HG02981 (cell line): ENCODE measurements at regions not wholly inside any gene's neighbourhood (a gene's known extent, or its start where the extent isn't known, plus 50 kb on each side); places are given as distances from the start of the nearest gene placed in this dataset.
A peak's percentile ranks its signal among the peaks of the same experiment; 100 is the strongest.
"Not testable (repeated sequence)": the region's sequence is repeated elsewhere in the genome, so short reads cannot be mapped to it uniquely, and the experiment has no call there.

Experiments used
- ATAC-seq: cut with Tn5 transposase; IDR thresholded peaks from one replicate; pipeline ENCODE4 v1.9.1; 2021; ENCODE audit warnings: mild to moderate bottlenecking, moderate library complexity; ENCODE audit not compliant: unreplicated experiment

GRCh38 chr4:106530821-106531220 is 162.2 kb upstream of the GIMD1 start:
- ATAC-seq = no peak

- peak; percentile 59 for ATAC-seq
These were observed 161.4 kb upstream of the GIMD1 start for GRCh38 chr4:106530024-106530361.

- peak; percentile 9 for ATAC-seq
These were observed 160.9 kb upstream of the GIMD1 start for GRCh38 chr4:106529348-106530023.

GRCh38 chr4:106527316-106527715 is 158.7 kb upstream of the GIMD1 start:
- ATAC-seq = no peak

GRCh38 chr4:106525425-106525824 is 156.8 kb upstream of the GIMD1 start:
- ATAC-seq = not testable (repeated sequence)

GRCh38 chr4:106524772-106525171 is 156.2 kb upstream of the GIMD1 start:
- ATAC-seq = not testable (repeated sequence)

- no peak for ATAC-seq
These were observed 154.3 kb upstream of the GIMD1 start for GRCh38 chr4:106522839-106523238.

- no peak for ATAC-seq
These were observed 144.1 kb upstream of the GIMD1 start for GRCh38 chr4:106512706-106513105.

- ATAC-seq = no peak
These were observed 138.9 kb upstream of the GIMD1 start for GRCh38 chr4:106507440-106507839.

GRCh38 chr4:106503116-106504050 is 134.8 kb upstream of the GIMD1 start:
- ATAC-seq = no peak

- peak; percentile 88 for ATAC-seq
These were observed 133.6 kb upstream of the GIMD1 start for GRCh38 chr4:106502106-106502699.

GRCh38 chr4:106497271-106497670 is 128.7 kb upstream of the GIMD1 start:
- no peak for ATAC-seq

GRCh38 chr4:106496061-106496460 is 127.5 kb upstream of the GIMD1 start:
- no peak for ATAC-seq

GRCh38 chr4:106495476-106495875 is 126.9 kb upstream of the GIMD1 start:
- ATAC-seq = no peak

- no peak for ATAC-seq
These were observed 125.5 kb upstream of the GIMD1 start for GRCh38 chr4:106494066-106494465.

- ATAC-seq = no peak
These were observed 124.5 kb upstream of the GIMD1 start for GRCh38 chr4:106493086-106493485.

- no peak for ATAC-seq
These were observed 118.0 kb upstream of the GIMD1 start for GRCh38 chr4:106486533-106486932.

GRCh38 chr4:106481801-106482200 is 113.2 kb upstream of the GIMD1 start:
- no peak for ATAC-seq

GRCh38 chr4:106478152-106478551 is 109.6 kb upstream of the GIMD1 start:
- ATAC-seq = no peak

- ATAC-seq = no peak
These were observed 108.2 kb upstream of the GIMD1 start for GRCh38 chr4:106476741-106477140.

- no peak for ATAC-seq
These were observed 104.9 kb upstream of the GIMD1 start for GRCh38 chr4:106473515-106473914.

- no peak for ATAC-seq
These were observed 102.6 kb upstream of the GIMD1 start for GRCh38 chr4:106471151-106471550.
